ENCODE measurements at regions not wholly inside any gene's neighbourhood (a gene's known extent, or its start where the extent isn't known, plus 50 kb on each side); places are given as distances from the start of the nearest gene placed in this dataset.
A peak's percentile ranks its signal among the peaks of the same experiment; 100 is the strongest.

DNA sequence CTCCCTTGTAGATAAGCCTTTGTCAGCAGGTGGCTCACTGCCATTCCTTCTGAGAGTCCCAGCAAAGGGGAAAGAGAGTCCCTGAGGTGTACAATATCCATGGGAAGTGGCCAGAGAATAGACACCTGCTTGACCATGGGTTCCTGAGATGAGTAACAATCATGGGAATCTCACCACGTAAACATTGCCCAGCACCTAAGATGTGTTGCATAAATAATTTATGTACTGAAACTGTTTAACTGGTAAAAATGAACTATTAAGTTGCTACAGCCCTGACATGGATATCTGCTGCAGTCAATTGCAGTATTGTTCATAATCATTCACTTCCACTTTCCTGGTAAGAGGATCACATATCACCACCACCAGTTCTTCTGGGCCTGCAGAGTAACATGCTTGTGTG is 123.8 kb upstream of the INHBA start:
- no peak for FAIRE-seq

- no peak for FAIRE-seq
Observed at GRCh38 chr7:41825927-41826480, 123.1 kb upstream of the INHBA start.

DNA sequence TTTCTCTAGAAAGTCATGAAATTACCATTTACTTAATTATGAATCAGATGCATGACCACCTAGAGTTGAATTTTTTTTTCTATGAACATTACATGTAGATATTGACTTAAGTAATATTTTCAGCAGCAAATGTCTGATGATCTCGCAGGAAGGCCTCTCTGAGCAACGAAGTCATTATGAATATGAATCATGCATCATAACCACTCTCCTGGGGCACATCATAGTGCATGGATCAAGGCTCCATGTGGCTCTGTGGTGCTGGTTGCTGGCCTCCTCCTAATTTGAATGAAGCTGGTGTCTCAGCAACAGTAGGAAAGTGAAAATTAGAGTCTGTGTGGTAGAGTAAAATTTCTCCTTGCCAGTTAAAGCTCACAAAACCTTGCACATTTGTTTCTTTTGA is 121.4 kb upstream of the INHBA start:
- no peak for FAIRE-seq

GRCh38 chr7:41822259-41822817 is 119.4 kb upstream of the INHBA start:
- FAIRE-seq: no peak

DNA sequence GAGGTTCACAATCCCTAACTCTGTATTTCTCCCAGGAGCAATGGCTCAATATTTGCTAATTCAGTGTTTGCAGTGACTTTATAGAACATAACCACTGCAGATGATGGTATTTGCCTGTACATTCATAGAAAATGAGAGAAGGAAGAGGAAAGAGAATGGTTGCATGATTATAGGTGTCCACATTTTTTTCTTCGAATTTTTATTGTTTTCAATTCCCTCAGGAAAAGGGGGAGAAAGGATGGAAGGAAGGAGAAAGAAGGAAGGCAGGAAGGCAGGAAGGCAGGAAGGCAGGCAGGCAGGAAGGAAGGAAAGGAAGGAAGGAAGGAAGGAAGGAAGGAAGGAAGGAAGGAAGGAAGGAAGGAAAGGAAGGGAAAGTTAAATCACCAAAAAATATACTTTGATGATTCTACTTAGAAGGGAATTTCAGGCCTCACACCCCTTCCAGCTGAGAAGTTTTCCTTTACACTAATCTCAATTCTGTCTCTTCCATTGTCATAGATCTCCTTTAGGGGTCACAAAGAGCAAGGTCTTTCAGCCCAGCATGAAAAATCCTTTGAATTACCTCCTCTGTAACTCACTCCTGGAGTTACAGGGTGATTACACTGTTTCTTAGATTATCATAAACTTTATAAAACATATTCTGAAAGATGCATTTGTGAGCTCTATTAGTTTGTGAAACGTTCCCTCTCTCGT is 118.8 kb upstream of the INHBA start:
- FAIRE-seq: no peak

DNA sequence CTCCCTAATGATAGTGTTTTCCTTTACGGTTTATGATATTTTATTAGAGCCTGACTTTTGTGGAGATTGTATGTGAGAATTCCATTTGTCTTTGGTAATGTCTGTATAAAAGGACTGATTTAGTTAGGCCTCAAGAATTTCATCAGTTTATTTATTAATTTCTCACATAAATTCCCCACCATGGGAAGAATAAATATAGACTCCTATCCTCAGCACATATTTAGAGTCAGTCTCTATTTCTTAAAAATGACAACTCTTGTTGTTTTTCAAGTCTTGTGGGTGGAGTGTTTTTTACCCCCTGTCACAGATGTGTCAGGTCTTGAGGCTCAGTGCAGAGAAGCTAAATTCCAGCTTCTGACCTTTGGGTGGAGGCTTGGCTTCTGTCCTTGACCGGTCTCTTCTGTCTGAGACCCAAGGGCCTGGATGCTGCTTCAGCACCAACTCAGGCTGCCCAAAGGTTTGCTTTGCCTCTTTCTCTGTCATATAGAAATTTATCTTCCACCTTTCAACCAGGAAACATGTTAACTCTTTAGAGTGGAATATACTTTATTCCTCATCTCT is 117.3 kb upstream of the INHBA start:
- no peak for FAIRE-seq

- FAIRE-seq: peak; percentile 41
Observed at GRCh38 chr7:41819645-41820044, 116.8 kb upstream of the INHBA start.

DNA sequence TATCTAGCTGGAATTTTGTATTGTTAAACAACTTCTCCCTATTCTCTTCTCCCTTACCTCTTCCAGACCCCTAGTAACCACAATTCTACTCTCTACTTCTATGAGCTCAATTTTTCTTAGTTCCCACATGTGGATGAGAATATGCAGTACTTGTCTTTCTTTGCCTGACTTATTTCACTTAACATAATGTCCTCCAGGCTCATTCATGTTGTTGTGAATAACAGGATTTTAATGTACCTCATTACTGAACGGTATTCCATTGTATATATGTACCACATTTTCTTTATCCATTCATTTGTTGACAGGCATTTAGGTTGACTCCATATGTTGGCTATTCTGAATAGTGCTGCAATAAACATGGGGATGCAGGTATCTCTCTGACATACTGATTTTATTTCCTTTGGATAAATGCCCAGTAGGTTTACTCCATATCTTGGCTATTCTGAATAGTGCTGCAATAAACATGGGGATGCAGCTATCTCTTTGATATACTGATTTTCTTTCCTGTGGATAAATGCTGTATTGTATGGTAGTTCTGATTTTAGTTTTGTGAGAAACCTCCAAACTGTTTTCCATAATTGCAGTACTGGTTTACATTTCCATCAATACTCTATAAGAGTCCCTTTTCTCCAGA is 116.0 kb upstream of the INHBA start:
- no peak for FAIRE-seq

DNA sequence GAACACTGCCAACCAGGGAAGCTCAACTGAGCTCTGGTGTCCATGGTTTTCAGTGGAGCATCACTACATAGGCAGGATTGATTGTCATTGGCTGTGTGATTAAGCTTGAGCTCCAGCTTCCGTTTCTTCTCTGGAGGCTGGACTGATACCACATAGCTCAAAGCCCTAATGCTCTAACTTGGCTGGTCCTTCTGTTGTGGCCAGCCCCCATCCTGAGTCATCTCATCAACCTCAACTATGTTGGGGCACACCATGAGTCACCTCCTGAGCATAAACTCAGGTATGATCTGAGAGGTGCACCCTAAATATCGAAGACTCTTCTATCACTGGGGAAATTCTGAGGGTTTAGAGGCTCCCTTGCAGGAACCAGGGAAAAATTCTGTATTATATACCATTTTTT is 114.5 kb upstream of the INHBA start:
- FAIRE-seq: no peak

- FAIRE-seq: no peak
Observed at GRCh38 chr7:41816111-41816510, 113.2 kb upstream of the INHBA start.

GRCh38 chr7:41814888-41815287 is 112.0 kb upstream of the INHBA start:
- no peak for FAIRE-seq

- no peak for FAIRE-seq
Observed at GRCh38 chr7:41813286-41813685, 110.4 kb upstream of the INHBA start.

DNA sequence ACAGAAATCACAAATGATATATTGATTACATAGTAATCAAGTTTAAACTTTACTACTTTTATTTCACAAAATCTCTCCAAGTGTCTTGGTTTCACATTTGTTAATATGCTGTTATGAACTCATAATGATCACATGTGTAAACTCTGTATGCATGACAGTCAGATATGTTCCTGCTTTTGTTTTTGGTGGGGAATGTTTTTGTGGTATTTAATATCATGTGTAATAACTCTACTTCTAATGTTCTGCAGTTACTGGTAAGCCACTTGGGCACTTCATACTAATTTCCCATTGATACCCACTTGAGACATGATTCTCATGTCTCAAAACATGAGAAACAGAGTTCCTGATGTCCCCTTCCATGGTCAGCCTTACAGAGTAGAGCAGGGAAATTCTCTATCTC is 109.1 kb upstream of the INHBA start:
- FAIRE-seq: no peak

DNA sequence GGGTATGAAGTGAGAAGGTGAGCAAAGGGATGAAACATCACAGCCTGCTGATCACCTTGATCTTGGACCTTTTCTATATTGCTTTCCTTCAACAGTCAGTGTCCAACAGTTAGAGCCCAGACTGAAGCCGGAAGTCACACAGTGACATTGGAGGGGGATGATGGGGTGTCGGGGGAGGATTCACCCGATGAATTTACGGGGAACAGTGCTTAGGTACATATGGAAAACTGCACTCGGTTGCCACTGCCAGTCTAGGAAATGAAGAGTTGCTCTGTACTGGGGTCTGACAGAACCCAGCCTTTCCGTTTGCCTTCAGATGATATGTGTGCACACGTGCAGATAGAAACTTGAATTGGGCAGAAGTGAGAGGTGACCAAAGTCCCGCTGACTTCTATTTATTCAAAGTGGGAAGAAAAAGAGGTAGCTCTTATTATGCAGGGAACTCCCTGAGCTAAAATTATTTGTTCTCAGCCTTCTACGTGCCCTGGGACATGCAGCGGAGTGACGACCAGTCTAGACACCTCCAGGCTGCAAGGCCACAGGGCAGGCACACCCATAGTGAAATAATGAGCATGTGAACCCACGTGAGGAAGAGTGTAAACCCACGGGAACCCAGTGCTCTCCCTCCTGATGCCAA is 107.2 kb upstream of the INHBA start:
- FAIRE-seq: no peak

GRCh38 chr7:41809529-41809939 is 106.6 kb upstream of the INHBA start:
- no peak for FAIRE-seq

- FAIRE-seq: no peak
Observed at GRCh38 chr7:41809116-41809515, 106.2 kb upstream of the INHBA start.

DNA sequence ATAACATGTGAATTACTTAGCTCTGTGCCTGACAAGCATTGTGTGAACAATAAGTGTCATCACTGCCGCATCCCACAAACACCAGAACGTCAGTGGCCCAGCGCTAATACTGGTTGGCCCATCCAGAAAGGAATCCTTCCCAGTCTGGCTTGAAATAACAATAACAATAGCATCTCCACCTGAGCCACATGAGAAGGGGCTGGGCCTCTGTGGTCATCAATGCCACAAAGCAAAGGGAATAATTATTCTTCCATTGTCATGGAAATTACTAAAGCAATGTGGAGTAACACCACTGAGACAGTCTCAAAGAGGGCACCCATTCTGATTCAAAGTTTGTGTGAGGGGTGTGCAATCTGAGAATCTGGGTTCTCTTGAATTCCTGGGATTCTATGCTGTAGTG is 105.7 kb upstream of the INHBA start:
- no peak for FAIRE-seq

DNA sequence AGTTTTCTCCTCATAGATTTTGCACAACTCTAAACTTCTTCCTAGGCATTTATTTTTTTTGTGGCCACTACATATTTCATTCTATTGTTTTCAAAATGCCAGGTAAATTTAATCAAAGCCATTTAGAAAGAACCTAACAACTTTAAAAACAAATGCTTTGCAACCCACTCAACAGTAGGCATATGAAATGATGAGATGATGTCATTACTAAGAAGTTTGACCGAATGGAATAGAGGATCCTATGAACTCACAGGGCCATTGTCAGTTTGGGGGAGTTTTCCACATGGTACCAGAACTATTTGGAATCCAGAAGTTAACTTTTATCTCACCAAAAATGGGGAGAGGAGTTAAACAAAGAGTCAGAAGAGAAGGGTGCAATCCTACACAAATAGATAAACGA is 100.7 kb upstream of the INHBA start:
- FAIRE-seq: no peak

DNA sequence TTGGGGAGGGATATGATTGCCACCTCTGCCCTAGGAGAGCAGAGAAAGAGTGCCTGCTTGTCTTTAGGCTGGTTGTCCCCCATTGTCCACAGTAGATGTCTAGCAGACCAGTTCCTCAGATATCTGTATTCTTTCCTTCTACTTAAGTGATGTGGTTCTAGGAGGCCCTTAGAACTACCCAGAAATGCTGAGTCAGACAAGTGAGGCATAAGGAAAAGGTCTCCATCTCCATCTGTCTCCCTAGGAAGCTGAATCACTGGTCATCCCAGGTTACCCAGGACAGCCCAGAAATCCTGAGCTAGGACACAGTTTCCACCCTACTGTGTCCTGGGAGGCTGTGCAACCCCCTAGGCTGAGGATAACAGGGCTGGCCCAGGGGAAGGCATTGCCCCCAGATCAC is 93.4 kb upstream of the INHBA start:
- FAIRE-seq: no peak

- FAIRE-seq: no peak
Observed at GRCh38 chr7:41795276-41795833, 92.5 kb upstream of the INHBA start.

DNA sequence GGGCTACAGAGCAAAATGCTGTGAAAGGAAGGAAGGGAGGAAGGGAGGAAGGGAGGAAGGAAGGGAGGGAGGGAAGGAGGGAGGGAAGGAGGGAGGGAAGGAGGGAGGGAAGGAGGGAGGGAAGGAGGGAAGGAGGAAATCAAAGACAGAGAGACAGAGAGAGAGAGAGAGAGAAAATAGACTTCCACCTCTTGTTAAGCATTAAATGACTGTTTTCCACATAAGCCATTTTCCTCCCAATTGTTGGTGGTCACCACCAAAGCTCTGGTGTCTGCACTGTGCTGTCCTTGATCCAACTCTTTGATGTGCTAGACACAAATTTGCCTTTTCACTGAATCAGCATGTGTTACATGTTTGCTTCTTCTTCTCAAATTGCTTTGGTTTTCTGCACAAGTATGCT is 90.7 kb upstream of the INHBA start:
- FAIRE-seq: no peak

- FAIRE-seq: no peak
Observed at GRCh38 chr7:41792120-41792519, 89.2 kb upstream of the INHBA start.

GRCh38 chr7:41788556-41788955 is 85.7 kb upstream of the INHBA start:
- no peak for FAIRE-seq
